ENCODE measurements at regions not wholly inside any gene's neighbourhood (a gene's known extent, or its start where the extent isn't known, plus 50 kb on each side); places are given as distances from the start of the nearest gene placed in this dataset.
"Not testable (repeated sequence)": the region's sequence is repeated elsewhere in the genome, so short reads cannot be mapped to it uniquely, and the experiment has no call there.

DNA sequence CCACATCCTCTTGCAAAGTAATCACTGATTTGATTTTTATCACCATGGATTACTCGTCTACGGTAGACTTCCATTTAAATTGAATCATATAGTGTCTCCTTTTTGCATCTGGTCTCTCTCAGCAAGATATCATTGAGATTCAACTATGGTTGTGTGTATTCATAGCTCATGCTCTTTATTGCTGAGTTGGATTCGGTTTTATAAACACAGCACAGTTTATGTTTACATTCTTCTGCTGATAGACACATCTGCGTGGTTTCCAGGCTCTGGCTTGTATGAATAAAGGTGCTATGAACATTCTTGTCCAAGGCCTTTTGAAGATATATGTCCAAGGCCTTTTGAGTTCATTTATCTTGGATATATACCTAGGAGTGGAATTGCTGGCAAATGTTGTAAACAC is 356.5 kb upstream of the CELF2 start:
- no peak for DNase-seq (ENCODE audit: extremely low read depth in 1 of 2, low read depth in 1 of 2)

DNA sequence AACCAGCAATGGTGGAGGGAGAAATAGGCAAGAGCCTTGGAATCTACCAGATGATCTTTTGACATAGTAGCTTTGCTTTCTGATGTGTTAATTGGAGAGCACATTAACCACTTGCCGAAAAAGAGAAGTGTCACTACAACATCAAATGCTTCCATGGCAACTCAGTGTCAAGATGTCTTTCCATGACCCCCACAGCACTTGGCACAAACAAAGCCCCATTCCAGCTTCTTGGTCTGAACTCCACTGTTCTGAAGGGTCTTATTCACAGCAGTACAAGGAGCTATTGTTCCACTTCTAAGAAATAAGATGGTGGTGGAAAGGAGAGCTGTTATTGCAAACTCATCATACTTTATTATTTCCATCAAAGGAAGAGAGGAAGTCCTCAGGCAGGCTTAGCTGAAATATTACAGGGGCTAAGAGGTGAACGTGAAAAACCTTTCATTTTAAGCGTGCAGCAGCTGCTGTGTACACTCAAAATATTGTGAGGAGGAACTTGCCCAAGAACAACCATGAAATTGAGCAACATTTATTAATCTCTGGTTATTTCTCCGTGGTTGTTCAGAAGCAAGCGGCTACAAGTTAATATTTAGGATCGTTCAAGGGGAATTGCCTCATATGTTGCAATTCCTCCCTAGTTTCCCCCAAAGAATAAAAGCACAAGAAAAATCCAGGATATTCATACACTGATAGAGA is 354.8 kb upstream of the CELF2 start:
- no peak for DNase-seq (ENCODE audit: extremely low read depth in 1 of 2, low read depth in 1 of 2)

DNA sequence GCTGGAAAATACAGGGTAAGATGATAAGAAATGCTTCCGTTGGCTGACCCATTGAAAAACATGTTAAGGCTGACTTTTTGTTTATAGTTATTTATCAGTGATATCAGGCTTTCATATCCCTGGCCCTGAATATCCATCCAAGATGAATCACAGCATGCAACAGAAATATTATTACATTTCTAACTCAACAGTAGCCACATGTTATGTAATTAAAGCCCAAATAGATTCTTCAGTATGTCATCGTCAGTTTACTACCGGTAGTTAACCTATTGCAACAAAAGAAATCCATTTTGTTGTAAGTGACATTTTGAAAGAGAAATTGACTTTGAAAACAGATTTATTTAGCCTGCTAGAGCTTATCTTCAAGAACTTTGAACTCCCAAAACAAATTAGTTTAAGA is 354.1 kb upstream of the CELF2 start:
- DNase-seq (ENCODE audit: extremely low read depth in 1 of 2, low read depth in 1 of 2): no peak

DNA sequence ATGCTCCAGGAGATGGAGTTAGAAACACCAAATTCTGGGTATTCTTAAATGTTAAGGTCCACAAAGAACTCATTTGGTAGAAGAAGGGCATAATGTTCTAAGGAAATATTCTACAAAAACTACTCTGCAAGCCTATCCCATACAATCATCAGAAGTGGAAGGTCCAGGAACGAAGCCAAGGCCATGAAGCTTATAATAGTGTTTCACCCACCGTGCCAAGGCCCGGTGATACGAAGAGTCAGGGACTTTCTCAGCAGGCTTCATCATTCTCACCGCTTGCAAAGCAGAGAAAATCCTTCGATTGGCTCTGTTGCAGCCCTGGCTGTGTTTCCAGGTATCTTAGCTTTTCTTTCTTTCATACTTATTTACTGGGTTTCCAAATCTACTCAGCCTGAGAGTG is 351.9 kb upstream of the CELF2 start:
- DNase-seq (ENCODE audit: extremely low read depth in 1 of 2, low read depth in 1 of 2): no peak

- no peak for DNase-seq (ENCODE audit: extremely low read depth in 1 of 2, low read depth in 1 of 2)
Observed at GRCh38 chr10:10667466-10667865, 350.2 kb upstream of the CELF2 start.

GRCh38 chr10:10676972-10677371 is 340.7 kb upstream of the CELF2 start:
- DNase-seq (ENCODE audit: extremely low read depth in 1 of 2, low read depth in 1 of 2): no peak

- DNase-seq (ENCODE audit: extremely low read depth in 1 of 2, low read depth in 1 of 2): peak in 1 of 2 donors; percentile 5
Observed at GRCh38 chr10:10677479-10677878, 340.2 kb upstream of the CELF2 start.

GRCh38 chr10:10680496-10680895 is 337.2 kb upstream of the CELF2 start:
- no peak for DNase-seq (ENCODE audit: extremely low read depth in 1 of 2, low read depth in 1 of 2)

- no peak for DNase-seq (ENCODE audit: extremely low read depth in 1 of 2, low read depth in 1 of 2)
Observed at GRCh38 chr10:10684972-10685371, 332.7 kb upstream of the CELF2 start.

DNA sequence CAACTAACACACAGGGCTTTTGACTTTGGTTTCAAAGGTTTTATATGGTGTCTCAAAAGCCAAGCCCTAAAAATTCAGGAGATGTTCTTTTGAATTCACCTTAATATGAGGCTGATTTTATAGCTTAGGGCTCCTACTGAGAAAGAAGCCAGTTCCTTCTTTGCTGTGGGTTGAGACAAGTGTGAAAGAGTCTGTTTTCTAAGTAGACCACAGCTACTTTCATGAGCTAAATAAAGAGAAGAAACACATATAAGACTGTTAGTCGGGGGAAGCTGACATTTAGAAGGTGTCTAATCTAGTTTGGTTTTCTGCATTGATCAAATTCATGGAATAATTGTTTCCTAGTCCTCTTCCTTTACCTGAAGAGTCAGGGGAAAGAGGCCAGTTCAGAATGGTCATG is 332.1 kb upstream of the CELF2 start:
- no peak for DNase-seq (ENCODE audit: extremely low read depth in 1 of 2, low read depth in 1 of 2)

- no peak for DNase-seq (ENCODE audit: extremely low read depth in 1 of 2, low read depth in 1 of 2)
Observed at GRCh38 chr10:10687751-10688150, 329.9 kb upstream of the CELF2 start.

GRCh38 chr10:10699427-10699826 is 318.2 kb upstream of the CELF2 start:
- DNase-seq (ENCODE audit: extremely low read depth in 1 of 2, low read depth in 1 of 2): no peak

DNA sequence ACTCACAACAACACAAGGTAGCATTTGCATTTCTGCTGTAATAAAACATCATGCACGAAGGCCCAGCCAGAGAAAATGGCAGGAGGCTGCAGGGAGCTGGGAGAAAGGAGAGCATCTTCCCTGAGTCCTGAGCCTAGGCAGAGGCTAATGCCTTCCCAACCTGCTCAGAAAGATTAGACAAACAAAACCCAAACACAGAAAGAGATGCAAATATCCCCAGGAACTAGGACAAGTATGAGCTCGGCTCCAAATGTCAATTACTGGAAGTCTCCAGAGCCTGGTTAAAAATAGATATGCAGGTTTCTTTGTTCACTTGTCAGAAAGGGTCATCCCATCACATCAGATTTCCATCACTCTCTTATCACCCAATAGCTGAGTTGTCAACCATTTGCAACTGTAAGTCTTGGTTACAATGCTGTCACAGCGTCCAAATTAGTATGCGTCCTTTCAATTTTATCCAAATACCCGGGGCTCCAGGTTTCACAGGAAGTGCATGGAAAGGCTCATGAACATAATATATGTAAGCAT is 316.5 kb upstream of the CELF2 start:
- DNase-seq (ENCODE audit: extremely low read depth in 1 of 2, low read depth in 1 of 2): no peak

DNA sequence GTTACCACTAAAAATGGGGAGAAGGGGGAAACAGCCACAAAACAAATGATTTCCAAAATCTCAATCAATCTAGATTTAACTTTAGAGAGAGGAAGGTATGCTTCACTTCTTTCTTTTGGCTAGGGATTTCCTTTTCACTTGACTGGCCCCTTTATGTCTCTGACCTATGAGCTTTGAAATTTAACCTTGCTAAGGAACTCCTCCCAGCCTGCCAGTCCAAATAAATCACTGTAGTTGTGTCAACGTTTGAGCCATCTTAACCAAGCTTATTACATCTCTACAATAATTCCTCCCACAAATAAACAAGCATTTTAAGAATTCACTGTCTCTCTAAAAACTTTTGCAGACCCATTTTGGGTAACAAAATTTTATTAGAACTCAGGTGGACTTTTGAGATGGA is 315.5 kb upstream of the CELF2 start:
- no peak for DNase-seq (ENCODE audit: extremely low read depth in 1 of 2, low read depth in 1 of 2)

DNA sequence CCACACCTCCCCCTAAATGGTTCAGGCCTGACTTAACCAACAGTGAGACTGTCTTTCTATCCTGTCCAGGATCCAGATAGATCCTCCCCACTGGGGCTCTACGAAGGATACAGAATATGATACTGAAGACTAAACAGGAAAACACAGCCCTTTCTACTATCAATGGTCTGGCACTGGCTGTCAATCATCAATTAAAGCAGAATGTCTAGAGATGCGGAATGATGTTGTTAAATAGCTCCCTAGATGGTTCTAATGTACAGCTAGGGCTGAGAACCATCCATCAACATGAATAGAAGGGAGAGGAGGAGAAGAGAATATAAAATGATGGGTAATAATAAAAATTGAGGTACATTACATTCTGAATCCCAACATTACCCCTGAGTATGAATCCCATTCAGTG is 314.3 kb upstream of the CELF2 start:
- no peak for DNase-seq (ENCODE audit: extremely low read depth in 1 of 2, low read depth in 1 of 2)

DNA sequence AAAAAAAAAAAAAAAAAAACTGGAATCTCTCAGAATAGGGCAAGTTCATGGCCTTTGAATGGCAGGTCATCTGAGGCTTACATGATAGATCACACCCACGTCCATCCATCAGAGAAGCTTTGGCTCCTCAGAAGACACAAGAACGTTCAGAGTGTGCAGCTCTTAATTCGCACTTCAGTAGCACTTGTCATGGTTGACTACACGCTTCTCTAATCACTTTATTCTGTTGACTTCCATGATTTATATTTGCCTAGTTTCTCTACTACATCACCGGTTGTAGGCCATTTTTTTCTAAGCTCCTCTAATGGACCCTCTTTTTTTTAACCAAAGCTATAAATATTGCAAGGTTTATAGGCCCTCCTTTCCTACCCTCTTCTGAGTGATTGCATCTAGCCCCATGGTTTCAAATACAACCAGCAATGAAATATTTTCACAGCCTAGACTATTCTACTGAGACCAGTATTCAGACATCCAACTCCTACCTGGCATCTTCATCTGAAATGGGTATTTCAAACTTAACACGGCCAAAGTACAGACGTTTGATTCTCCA is 305.4 kb upstream of the CELF2 start:
- DNase-seq (ENCODE audit: extremely low read depth in 1 of 2, low read depth in 1 of 2): no peak

DNA sequence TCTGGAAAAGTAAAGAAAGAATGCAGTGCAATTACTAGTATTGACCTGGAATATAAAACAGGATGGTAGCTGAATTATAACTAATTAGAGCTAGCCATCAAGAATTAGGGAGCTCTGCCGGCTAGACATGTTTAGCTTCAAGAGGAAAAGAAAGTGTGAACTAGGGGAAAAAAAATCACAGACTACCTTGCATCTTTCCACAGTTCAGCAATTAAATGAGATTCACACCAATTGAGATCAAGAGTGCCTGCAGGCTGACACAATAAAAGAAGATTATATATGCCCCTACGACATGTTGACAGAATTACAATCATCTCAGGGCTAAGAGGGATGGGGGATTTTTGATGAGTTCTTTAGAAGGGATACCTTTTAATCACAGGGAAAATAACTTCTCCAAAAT is 303.3 kb upstream of the CELF2 start:
- no peak for DNase-seq (ENCODE audit: extremely low read depth in 1 of 2, low read depth in 1 of 2)

DNA sequence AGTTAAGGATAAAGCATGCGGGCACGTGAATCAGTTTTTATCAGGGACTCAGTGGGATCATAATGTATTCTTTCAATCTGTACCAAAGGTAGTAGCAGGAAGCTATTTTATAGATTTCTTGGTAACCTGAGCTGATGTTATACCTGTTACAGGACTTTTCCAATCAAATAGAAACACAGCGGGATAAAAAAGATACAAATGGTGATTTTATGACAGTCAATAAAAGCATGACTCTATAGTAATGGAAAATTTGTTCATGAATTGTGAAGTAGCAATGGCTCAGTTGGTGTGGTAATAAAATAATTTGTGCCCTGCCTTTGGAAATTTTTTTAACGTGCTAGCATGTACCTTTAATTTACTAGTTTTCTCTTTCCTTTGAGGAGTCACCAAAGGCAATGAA is 300.7 kb upstream of the CELF2 start:
- DNase-seq (ENCODE audit: extremely low read depth in 1 of 2, low read depth in 1 of 2): no peak

- no peak for DNase-seq (ENCODE audit: extremely low read depth in 1 of 2, low read depth in 1 of 2)
Observed at GRCh38 chr10:10722422-10722821, 295.2 kb upstream of the CELF2 start.

- DNase-seq (ENCODE audit: extremely low read depth in 1 of 2, low read depth in 1 of 2): no peak
Observed at GRCh38 chr10:10725196-10725595, 292.5 kb upstream of the CELF2 start.

DNA sequence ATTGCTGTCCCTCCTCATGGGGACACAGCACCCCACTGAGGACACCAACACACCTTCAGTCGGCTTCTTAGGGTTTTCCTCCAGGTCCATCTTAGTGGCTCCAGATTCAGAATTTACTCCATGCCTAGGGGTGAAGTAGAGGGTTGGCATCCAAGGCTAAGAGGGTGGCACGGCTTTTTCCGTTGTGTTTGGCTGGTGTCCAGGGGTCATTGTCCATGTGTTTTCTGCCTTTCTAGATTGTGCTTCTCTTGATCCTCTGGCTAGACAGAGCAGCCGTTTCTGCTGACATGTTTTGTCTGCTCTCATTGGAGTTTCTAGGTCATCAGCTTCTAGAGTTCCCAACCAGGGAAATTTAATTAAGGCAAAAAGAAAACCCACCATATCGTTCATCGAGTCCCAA is 291.6 kb upstream of the CELF2 start:
- DNase-seq (ENCODE audit: extremely low read depth in 1 of 2, low read depth in 1 of 2): no peak

GRCh38 chr10:10727411-10727810 is 290.3 kb upstream of the CELF2 start:
- DNase-seq (ENCODE audit: extremely low read depth in 1 of 2, low read depth in 1 of 2): not testable (repeated sequence)

DNA sequence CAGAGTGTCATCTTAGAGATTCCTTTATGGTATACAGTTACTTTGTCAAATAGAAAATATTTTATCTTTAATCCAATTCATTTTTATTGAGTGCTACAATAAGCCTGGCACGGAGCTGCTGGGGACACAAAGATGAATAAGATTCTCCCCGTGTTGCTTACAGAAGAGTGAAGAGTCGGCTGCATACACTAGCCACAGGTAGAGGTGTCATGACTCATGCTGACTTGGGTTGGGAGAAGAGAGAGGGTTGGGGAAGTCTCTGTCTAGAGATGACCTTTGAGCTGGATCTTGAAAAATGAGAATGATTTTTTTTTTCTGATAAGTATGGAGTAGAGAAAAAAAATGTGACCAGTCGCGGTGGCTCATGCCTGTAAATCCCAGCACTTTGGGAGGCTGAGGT is 289.9 kb upstream of the CELF2 start:
- no peak for DNase-seq (ENCODE audit: extremely low read depth in 1 of 2, low read depth in 1 of 2)

Measured in stimulated activated CD8-positive, alpha-beta memory T cell treated with anti-CD3 and anti-CD28 coated beads, Interleukin-7, amount 100 ng/mL, for 48 hours (primary cell).